HepG2 (cell line): ENCODE measurements at regions not wholly inside any gene's neighbourhood (a gene's known extent, or its start where the extent isn't known, plus 50 kb on each side); places are given as distances from the start of the nearest gene placed in this dataset.
A peak's percentile ranks its signal among the peaks of the same experiment; 100 is the strongest.

Source experiments
- ATAC-seq: fragments of 200-7000 bp; cut with Tn5 transposase; 3 replicates; pipeline ENCODE4 v1.9.1; 2020; ENCODE audit warnings: mild to moderate bottlenecking, moderate library complexity
- BruUV-seq: library from RNA; stranded (reverse); fragments of 400-500 nt; replicated peaks from 2 replicates; lab custom pipeline; 2021; lab: Mats Ljungman, UMichigan
- CTCF ChIA-PET: fragments of 300-600 bp; formaldehyde crosslinking; extraction: SDS; loops from one replicate; lab custom pipeline; 2021; ENCODE audit warnings: low total read pairs, inconsistent platforms, low intra/inter-chr PET ratio; lab: Yijun Ruan, JAX
- POLR2A ChIA-PET: fragments of 350-600 bp; sonication (Branson Sonifier 250); formaldehyde crosslinking; loops from one replicate; lab custom pipeline; 2020; ENCODE audit warnings: antibody characterized with exemption, inconsistent platforms; lab: Yijun Ruan, JAX
- DNase-seq: peaks from one replicate; pipeline ENCODE4 v3.0.0-alpha.2; 2015; ENCODE audit warnings: low spot score
- FAIRE-seq: peaks from 3 replicates; lab custom pipeline; 2011; peaks lifted over from hg19 to GRCh38; lab: Jason Lieb, UNC
- H2AFZ ChIP-seq: one replicate; pipeline ENCODE4 v1.6.1; 2011; ENCODE audit warnings: low read length, inconsistent platforms
- H3K27ac ChIP-seq: fragments of 300-600 bp; 3 replicates; pipeline ENCODE4 v1.8.0; 2011; ENCODE audit warnings: mixed run types, mild to moderate bottlenecking, mixed read lengths, low read length, inconsistent platforms; ENCODE audit not compliant: insufficient read depth; ENCODE audit errors: extremely low read length
- H3K27me3 ChIP-seq, 2 experiments: fragments of 200-600 bp in 1 of 2; 2 replicates in 1 of 2; 3 replicates in 1 of 2; pipeline versions ENCODE4 v1.6.0 to v1.8.0; 2011; ENCODE audit warnings: low read length in 2 of 2, mild to moderate bottlenecking in 2 of 2, moderate library complexity in 2 of 2, inconsistent platforms in 1 of 2; ENCODE audit not compliant: insufficient read depth in 2 of 2, control insufficient read depth in 1 of 2
- H3K36me3 ChIP-seq, 2 experiments: fragments of 200-600 bp in 1 of 2; replicated peaks in 1 of 2; 2 replicates in 1 of 2; 3 replicates in 1 of 2; pipeline versions ENCODE4 v1.5.1 to v1.8.0; 2011; ENCODE audit warnings: low read length in 2 of 2, inconsistent platforms in 1 of 2; ENCODE audit not compliant: insufficient read depth in 2 of 2, control insufficient read depth in 1 of 2
- H3K4me1 ChIP-seq: 2 replicates; pipeline ENCODE4 v1.5.1; 2012; ENCODE audit warnings: low read length, inconsistent platforms; ENCODE audit not compliant: insufficient read depth
- H3K4me2 ChIP-seq: 2 replicates; pipeline ENCODE4 v1.6.0; 2011; ENCODE audit warnings: low read depth, low read length, inconsistent platforms
- H3K4me3 ChIP-seq, 3 experiments: fragments of 200-600 bp in 1 of 3; sonication (generic), shearing (Covaris generic) in 1 of 3; replicated peaks in 1 of 3; 2 replicates each; pipeline ENCODE4 v1.5.1; 2011 to 2016; ENCODE audit warnings: low read length in 3 of 3, inconsistent platforms in 2 of 3, low read depth in 2 of 3, mild to moderate bottlenecking in 2 of 3, control low read depth in 1 of 3, mixed read lengths in 1 of 3; ENCODE audit not compliant: insufficient read depth in 1 of 3
- H3K79me2 ChIP-seq: one replicate; pipeline ENCODE4 v1.6.1; 2011; ENCODE audit warnings: low read length, inconsistent platforms; ENCODE audit not compliant: insufficient read depth
- H3K9ac ChIP-seq: 2 replicates; pipeline ENCODE4 v1.6.0; 2011; ENCODE audit warnings: mild to moderate bottlenecking, low read depth, low read length, inconsistent platforms; ENCODE audit not compliant: insufficient read depth
- H3K9me3 ChIP-seq: 2 replicates; pipeline ENCODE4 v1.5.1; 2012; ENCODE audit warnings: mild to moderate bottlenecking, low read length
- H4K20me1 ChIP-seq: 2 replicates; pipeline ENCODE4 v1.6.0; 2011; ENCODE audit warnings: inconsistent platforms, mild to moderate bottlenecking, low read length, moderate library complexity; ENCODE audit not compliant: insufficient read depth
- MXI1 ChIP-seq: IDR thresholded peaks from 3 replicates; pipeline ENCODE4 v1.6.1; 2012; ENCODE audit warnings: low read depth, low read length, inconsistent platforms, borderline replicate concordance
- RCOR2 ChIP-seq: IDR thresholded peaks from 2 replicates; pipeline ENCODE4 v1.6.1; 2016; ENCODE audit warnings: missing biosample characterization, missing genetic modification reagents
- RELA ChIP-seq: sonication (generic); formaldehyde crosslinking; IDR thresholded peaks from 2 replicates; pipeline ENCODE4 v1.4.0; 2020; ENCODE audit warnings: missing genetic modification reagents
- SIN3B ChIP-seq: fragments of 150-350 bp; IDR thresholded peaks from 2 replicates; pipeline ENCODE4 v1.6.1; 2014; ENCODE audit warnings: low read length
- SMC3 ChIP-seq: IDR thresholded peaks from 2 replicates; pipeline ENCODE4 v1.6.1; 2011; ENCODE audit warnings: low read length, improper control_type of control experiment
- STAG1 ChIP-seq: sonication (generic); formaldehyde crosslinking; IDR thresholded peaks from 2 replicates; pipeline ENCODE4 v1.4.0; 2020; ENCODE audit warnings: missing genetic modification reagents
- ZBTB21 ChIP-seq: sonication (generic); formaldehyde crosslinking; IDR thresholded peaks from 2 replicates; pipeline ENCODE4 v1.4.0; 2020; ENCODE audit warnings: missing genetic modification reagents
- ZNF496 ChIP-seq: sonication (generic); formaldehyde crosslinking; IDR thresholded peaks from 2 replicates; pipeline ENCODE4 v1.8.1; 2023; ENCODE audit warnings: mild to moderate bottlenecking, moderate library complexity, missing genetic modification reagents; ENCODE audit not compliant: insufficient replicate concordance
- WGBS: methylation state at CpG from one replicate; pipeline ENCODE4 v1.1.6; 2017; ENCODE audit warnings: low lambda C conversion rate; 5-methylcytosine and 5-hydroxymethylcytosine counted together
- in situ Hi-C: cut with HindIII; loops from 2 replicates; pipeline ENCODE4 v1.10.0; 2017; ENCODE audit warnings: low pct_unique_long_range_greater_than_20kb; ENCODE audit not compliant: extremely low pct_ligation_motif_present
- intact Hi-C: fragments of 100-400 bp; cut with micrococcal nuclease; formaldehyde crosslinking; loops from one replicate; pipeline ENCODE4 v1.10.0; 2022; ENCODE audit not compliant: unreplicated experiment
- TF ChIP-seq, protein P1 (sequence below): IDR thresholded peaks from 2 replicates; pipeline ENCODE4 v1.6.1; 2012; ENCODE audit warnings: low read depth, low read length, improper control_type of control experiment

DNA sequence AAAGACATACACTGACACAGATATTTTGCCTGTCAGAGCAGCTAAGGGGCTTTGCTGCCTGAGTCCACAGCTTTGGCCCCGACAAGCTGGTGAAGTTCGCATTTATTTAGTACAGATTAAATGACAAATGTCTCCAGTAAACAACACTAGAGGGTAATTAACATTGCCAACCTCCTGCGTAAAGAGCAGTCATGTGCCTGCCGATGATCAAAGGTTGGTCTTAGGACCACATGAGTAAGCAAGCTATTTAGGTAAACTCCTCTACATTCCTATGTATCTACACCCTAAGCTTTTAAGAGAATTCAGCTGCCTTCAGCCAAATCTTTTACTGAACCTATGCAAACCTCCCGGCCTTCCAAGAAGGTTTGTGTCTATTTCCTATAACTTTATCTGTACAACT is 73.0 kb upstream of the PJA2 start (continued):
- TF ChIP-seq ZNF496 (CRISPR knock-in tag): no peak
- no peak for TF ChIP-seq RELA (CRISPR knock-in tag)

DNA sequence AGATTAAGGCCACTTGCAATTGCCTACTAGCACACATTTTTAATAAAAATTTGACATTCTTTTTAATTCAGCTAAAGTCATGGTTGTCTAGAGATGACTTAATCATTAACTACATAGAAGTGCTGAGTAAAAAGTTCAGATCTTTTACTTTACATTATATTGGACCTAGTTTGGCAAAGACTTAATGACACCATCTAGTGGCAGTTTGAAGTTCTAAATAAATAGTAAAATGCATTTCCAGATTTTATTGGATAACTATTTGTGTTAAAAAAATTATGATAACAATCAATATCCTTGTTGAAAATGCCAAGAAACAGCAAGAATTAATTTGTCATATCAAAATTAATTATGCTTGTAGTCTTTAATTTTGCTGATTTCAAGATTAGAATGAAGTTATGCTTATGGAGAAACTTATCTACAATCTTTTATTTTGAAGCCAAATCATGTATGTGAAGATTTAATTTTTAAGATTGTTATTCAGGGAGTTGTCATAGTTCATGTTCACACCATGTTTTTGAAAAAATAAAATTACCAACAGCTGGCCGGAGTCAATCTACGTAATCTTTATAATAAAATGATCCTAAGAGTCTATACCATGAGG is 69.6 kb upstream of the PJA2 start:
- BruUV-seq: no TSS peak
- Histone ChIP-seq H3K9ac (no peak overlapping the region), H3K79me2 (no peaks in the 10 kb centered on the region), H3K9me3 (0 out of 2 replicates have a peak, but pooled peaks cover 4% of the 10 kb centered on the region), H2AFZ (no peak overlapping the region), H3K27me3 (no peaks in the 10 kb centered on the region), H3K36me3 (no peaks in the 10 kb centered on the region), H4K20me1 (no peaks in the 10 kb centered on the region), H3K27ac (no peak overlapping the region), H3K4me2 (no peak overlapping the region), H3K4me1 (peaks cover 20% of the 10 kb centered on the region), H3K4me3 (no peak overlapping the region)
- intact Hi-C loops: no loop called here
- POLR2A ChIA-PET: no interaction called here
- WGBS: 90% methylated on average over 2 of the region's 2 CpGs
- in situ Hi-C loops: loop anchor here (10.0 kb wide), 1 partner anchor 555 kb away; no protein-coding TSS in a partner anchor
- TF ChIP-seq, protein P1, sequence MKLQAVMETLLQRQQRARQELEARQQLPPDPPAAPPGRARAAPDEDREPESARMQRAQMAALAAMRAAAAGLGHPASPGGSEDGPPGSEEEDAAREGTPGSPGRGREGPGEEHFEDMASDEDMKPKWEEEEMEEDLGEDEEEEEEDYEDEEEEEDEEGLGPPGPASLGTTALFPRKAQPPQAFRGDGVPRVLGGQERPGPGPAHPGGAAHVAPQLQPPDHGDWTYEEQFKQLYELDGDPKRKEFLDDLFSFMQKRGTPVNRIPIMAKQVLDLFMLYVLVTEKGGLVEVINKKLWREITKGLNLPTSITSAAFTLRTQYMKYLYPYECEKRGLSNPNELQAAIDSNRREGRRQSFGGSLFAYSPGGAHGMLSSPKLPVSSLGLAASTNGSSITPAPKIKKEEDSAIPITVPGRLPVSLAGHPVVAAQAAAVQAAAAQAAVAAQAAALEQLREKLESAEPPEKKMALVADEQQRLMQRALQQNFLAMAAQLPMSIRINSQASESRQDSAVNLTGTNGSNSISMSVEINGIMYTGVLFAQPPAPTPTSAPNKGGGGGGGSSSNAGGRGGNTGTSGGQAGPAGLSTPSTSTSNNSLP: peak; percentile 53; the same call in 1 of the 2 replicates
- TF ChIP-seq SMC3 (peak; percentile 28; the same call in 1 of the 2 replicates), RCOR2 (no peak), MXI1 (no peak), STAG1 (peak; percentile 47), ZBTB21 (no peak), SIN3B (no peak)
- ATAC-seq (no peak), FAIRE-seq (peak; percentile 47), DNase-seq (peak; percentile 18)
- CTCF ChIA-PET: interaction anchor here (1.2 kb wide), 1 partner anchor 555 kb away, joined by 3 read pairs; no protein-coding TSS in a partner anchor
